MCF 10A (cell line): ENCODE measurements at regions not wholly inside any gene's neighbourhood (a gene's known extent, or its start where the extent isn't known, plus 50 kb on each side); places are given as distances from the start of the nearest gene placed in this dataset.

Experiments
- BruUV-seq: library from RNA; stranded (reverse); fragments of 400-500 nt; replicated peaks from 2 replicates; lab custom pipeline; 2021; lab: Mats Ljungman, UMichigan
- CTCF ChIA-PET: fragments of 300-600 bp; sonication (Branson Sonifier 250); formaldehyde crosslinking; extraction: SDS; loops from one replicate; lab custom pipeline; 2021; ENCODE audit warnings: antibody characterized with exemption, inconsistent platforms; lab: Yijun Ruan, JAX
- POLR2A ChIA-PET: fragments of 300-600, 350-650 bp; sonication (Branson Sonifier 250); formaldehyde crosslinking; extraction: SDS; loops from one replicate; lab custom pipeline; 2020; ENCODE audit warnings: antibody characterized with exemption, inconsistent platforms; lab: Yijun Ruan, JAX
- DNase-seq: peaks from one replicate; pipeline ENCODE4 v3.0.0-alpha.2; 2018; ENCODE audit not compliant: unreplicated experiment
- H3K27ac Mint-ChIP-seq: one replicate; pipeline ENCODE4 v1.8.0; 2022; ENCODE audit warnings: mild to moderate bottlenecking, low read depth, mixed read lengths; ENCODE audit not compliant: unreplicated experiment
- H3K27me3 Mint-ChIP-seq: one replicate; pipeline ENCODE4 v1.8.0; 2022; ENCODE audit warnings: mixed read lengths; ENCODE audit not compliant: insufficient read depth, unreplicated experiment
- H3K36me3 Mint-ChIP-seq: one replicate; pipeline ENCODE4 v1.8.0; 2022; ENCODE audit warnings: mild to moderate bottlenecking, moderate library complexity, mixed read lengths; ENCODE audit not compliant: insufficient read depth, unreplicated experiment
- H3K4me1 Mint-ChIP-seq: one replicate; pipeline ENCODE4 v1.8.0; 2022; ENCODE audit warnings: mixed read lengths; ENCODE audit not compliant: insufficient read depth, unreplicated experiment
- H3K4me3 Mint-ChIP-seq: one replicate; pipeline ENCODE4 v1.8.0; 2022; ENCODE audit warnings: mild to moderate bottlenecking, moderate library complexity, mixed read lengths; ENCODE audit not compliant: unreplicated experiment
- H3K9me3 Mint-ChIP-seq: one replicate; pipeline ENCODE4 v1.8.0; 2022; ENCODE audit warnings: mixed read lengths; ENCODE audit not compliant: unreplicated experiment
- intact Hi-C: fragments of 100-400 bp; cut with micrococcal nuclease; formaldehyde crosslinking; loops from 2 replicates; pipeline ENCODE4 v1.14.1; 2022
- TF ChIP-seq, protein P1 (sequence below): fragments of 200-600 bp; IDR thresholded peaks from one replicate; pipeline ENCODE4 v1.8.0; 2022; ENCODE audit warnings: antibody characterized with exemption, mild to moderate bottlenecking; ENCODE audit not compliant: unreplicated experiment

DNA sequence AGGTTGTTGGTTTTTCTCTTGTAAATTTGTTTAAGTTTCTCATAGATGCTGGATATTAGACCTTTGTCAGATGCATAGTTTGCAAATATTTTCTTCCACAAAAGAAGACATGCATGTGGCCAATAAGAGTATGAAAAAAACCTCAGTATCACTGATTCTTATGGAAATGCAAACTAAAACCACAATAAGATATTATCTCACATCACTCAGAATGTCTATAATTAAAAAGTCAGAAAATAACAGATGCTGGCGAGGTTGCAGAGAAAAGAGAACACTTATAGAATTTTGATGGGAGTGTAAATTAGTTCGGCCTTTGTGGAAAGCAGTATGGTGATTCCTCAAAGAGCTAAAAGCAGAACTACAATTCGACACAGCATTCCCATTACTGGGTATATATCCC, 1355.6 kb downstream of the FAM133A start:
- no peak overlapping the region for H3K4me3 Mint-ChIP-seq
- no peaks in the 10 kb centered on the region for H3K4me1 Mint-ChIP-seq
- ChIA-PET POLR2A (no interaction called here), CTCF (no interaction called here)
- H3K27ac Mint-ChIP-seq, result no peak overlapping the region
- peaks cover 16% of the 10 kb centered on the region for H3K27me3 Mint-ChIP-seq
- BruUV-seq, result no TSS peak
- TF ChIP-seq, protein P1, sequence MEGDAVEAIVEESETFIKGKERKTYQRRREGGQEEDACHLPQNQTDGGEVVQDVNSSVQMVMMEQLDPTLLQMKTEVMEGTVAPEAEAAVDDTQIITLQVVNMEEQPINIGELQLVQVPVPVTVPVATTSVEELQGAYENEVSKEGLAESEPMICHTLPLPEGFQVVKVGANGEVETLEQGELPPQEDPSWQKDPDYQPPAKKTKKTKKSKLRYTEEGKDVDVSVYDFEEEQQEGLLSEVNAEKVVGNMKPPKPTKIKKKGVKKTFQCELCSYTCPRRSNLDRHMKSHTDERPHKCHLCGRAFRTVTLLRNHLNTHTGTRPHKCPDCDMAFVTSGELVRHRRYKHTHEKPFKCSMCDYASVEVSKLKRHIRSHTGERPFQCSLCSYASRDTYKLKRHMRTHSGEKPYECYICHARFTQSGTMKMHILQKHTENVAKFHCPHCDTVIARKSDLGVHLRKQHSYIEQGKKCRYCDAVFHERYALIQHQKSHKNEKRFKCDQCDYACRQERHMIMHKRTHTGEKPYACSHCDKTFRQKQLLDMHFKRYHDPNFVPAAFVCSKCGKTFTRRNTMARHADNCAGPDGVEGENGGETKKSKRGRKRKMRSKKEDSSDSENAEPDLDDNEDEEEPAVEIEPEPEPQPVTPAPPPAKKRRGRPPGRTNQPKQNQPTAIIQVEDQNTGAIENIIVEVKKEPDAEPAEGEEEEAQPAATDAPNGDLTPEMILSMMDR, result no peak
- no peaks in the 10 kb centered on the region for H3K36me3 Mint-ChIP-seq
- DNase-seq, result no peak
- H3K9me3 Mint-ChIP-seq, result no peaks in the 10 kb centered on the region
- intact Hi-C loops, result no loop called here

DNA sequence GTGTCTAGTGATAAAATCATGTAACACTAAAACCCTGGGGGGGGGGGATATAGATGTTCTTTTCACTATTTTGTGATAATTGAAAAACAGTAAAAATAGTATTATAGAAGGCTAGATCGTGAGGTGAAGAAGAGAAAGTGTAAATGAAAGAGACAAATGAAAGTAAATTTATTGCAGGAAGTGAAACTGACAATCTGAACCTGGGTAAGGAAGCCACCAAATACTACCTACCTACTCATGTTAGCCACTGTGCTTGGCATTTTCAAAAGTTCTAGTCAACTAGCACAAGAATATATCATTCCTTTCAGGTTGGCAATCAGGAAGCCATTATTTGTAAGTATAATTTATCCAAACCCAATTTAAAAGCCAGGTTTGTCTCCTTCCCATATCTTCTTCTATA, 1366.1 kb downstream of the FAM133A start:
- POLR2A ChIA-PET, result no interaction called here
- H3K9me3 Mint-ChIP-seq, result no peaks in the 10 kb centered on the region
- DNase-seq, result no peak
- H3K27me3 Mint-ChIP-seq, result peaks cover 16% of the 10 kb centered on the region
- intact Hi-C loops, result no loop called here
- CTCF ChIA-PET, result no interaction called here
- no peak overlapping the region for H3K4me3 Mint-ChIP-seq
- H3K27ac Mint-ChIP-seq, result no peak overlapping the region
- H3K36me3 Mint-ChIP-seq, result no peaks in the 10 kb centered on the region
- no peaks in the 10 kb centered on the region for H3K4me1 Mint-ChIP-seq
- no TSS peak for BruUV-seq
- TF ChIP-seq, protein P1, result no peak

DNA sequence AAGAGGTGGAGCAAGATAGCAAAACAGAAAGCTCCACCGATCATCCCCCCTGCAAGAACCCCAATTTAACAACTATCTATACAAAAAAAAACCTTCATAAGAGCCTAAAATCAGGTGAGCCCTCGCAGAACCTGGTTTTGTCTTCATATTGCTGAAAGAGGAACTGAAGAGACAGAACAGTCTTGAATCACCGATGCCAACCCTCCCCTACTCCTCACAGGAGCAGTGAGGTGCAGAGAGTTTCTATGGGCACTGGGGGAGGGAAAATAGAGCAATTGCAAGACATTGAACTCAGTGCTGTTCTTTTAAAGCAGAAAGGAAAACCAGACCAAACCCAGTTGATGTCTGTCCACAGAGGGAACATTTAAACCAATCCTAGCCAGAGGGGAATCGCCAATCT, 1370.3 kb downstream of the FAM133A start:
- no TSS peak for BruUV-seq
- H3K9me3 Mint-ChIP-seq, result no peaks in the 10 kb centered on the region
- TF ChIP-seq, protein P1, result no peak

DNA sequence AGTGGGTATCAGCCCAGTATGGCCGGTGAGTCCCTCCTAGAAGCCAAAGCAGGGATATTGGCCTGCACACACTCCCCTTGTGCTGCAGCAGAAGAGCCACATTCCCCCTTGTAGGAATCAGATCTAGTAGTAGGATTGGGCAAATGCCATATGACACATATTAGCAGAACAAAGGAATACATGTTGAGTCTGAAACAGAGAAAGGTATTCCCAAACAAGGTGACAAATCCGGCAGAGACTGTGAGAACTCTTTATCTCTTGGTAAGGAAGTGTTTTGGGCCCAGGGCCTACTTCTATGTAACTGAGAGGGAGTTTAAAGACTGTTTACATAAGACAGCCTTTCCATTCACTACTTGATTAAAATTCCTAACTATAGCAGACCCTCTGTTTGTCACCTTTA, 1382.0 kb downstream of the FAM133A start:
- ChIA-PET POLR2A (no interaction called here), CTCF (interaction anchor here (1.1 kb wide), 1 partner anchor 19 kb away, joined by 3 read pairs; no protein-coding TSS in a partner anchor)
- peaks cover 51% of the 10 kb centered on the region for H3K27me3 Mint-ChIP-seq
- BruUV-seq, result no TSS peak
- intact Hi-C loops, result loop anchor here (2.0 kb wide), 1 partner anchor 1127 kb away; no protein-coding TSS in a partner anchor
- no peak overlapping the region for H3K4me3 Mint-ChIP-seq
- DNase-seq, result no peak
- H3K4me1 Mint-ChIP-seq, result peaks cover 10% of the 10 kb centered on the region
- H3K9me3 Mint-ChIP-seq, result no peaks in the 10 kb centered on the region
- no peaks in the 10 kb centered on the region for H3K36me3 Mint-ChIP-seq
- H3K27ac Mint-ChIP-seq, result no peak overlapping the region
- TF ChIP-seq, protein P1, result no peak

More for the DNA sequence above, 1370.3 kb downstream of the FAM133A start:
- POLR2A ChIA-PET, result interaction anchor here (0.7 kb wide), 1 partner anchor 160 kb away, joined by 3 read pairs; no protein-coding TSS in a partner anchor
- Mint-ChIP-seq H3K4me3 (no peak overlapping the region), H3K27me3 (peaks cover 29% of the 10 kb centered on the region), H3K27ac (no peak overlapping the region), H3K36me3 (no peaks in the 10 kb centered on the region), H3K4me1 (no peaks in the 10 kb centered on the region)
- CTCF ChIA-PET, result interaction anchor here (0.6 to 0.9 kb wide), 2 partner anchors 16 to 100 kb away, joined by 4 to 5 read pairs; no protein-coding TSS in a partner anchor
- intact Hi-C loops, result no loop called here
- no peak for DNase-seq
